ENCODE measurements at regions not wholly inside any gene's neighbourhood (a gene's known extent, or its start where the extent isn't known, plus 50 kb on each side); places are given as distances from the start of the nearest gene placed in this dataset.

GRCh38 chr2:125634662-125635061 lies 1021.3 kb upstream of the GYPC start:
- H2AFZ ChIP-seq (ENCODE audit: low read length), result no peak overlapping the region
- no peaks in the 10 kb centered on the region for H3K9me2 ChIP-seq (replicated peaks; ENCODE audit: low read depth, low read length)
- H3K4me2 ChIP-seq (ENCODE audit: low read depth, low read length, poor library complexity, severe bottlenecking), result no peak overlapping the region
- no peaks in the 10 kb centered on the region for H3K4me1 ChIP-seq (ENCODE audit: insufficient read depth, low read length, poor library complexity, severe bottlenecking)
- H3K4me3 ChIP-seq (ENCODE audit: low read length, poor library complexity, severe bottlenecking), result no peak overlapping the region
- no peaks in the 10 kb centered on the region for H4K20me1 ChIP-seq (ENCODE audit: insufficient read depth, low read length, poor library complexity, severe bottlenecking)
- no peaks in the 10 kb centered on the region for H3K79me2 ChIP-seq (ENCODE audit: insufficient read depth, low read length)
- TF ChIP-seq, protein P1, sequence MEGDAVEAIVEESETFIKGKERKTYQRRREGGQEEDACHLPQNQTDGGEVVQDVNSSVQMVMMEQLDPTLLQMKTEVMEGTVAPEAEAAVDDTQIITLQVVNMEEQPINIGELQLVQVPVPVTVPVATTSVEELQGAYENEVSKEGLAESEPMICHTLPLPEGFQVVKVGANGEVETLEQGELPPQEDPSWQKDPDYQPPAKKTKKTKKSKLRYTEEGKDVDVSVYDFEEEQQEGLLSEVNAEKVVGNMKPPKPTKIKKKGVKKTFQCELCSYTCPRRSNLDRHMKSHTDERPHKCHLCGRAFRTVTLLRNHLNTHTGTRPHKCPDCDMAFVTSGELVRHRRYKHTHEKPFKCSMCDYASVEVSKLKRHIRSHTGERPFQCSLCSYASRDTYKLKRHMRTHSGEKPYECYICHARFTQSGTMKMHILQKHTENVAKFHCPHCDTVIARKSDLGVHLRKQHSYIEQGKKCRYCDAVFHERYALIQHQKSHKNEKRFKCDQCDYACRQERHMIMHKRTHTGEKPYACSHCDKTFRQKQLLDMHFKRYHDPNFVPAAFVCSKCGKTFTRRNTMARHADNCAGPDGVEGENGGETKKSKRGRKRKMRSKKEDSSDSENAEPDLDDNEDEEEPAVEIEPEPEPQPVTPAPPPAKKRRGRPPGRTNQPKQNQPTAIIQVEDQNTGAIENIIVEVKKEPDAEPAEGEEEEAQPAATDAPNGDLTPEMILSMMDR (conservative IDR thresholded peaks at IDR 0.05; ENCODE audit: low read length), result no peak
- no peak for TF ChIP-seq EZH2phosphoT487 (IDR thresholded peaks at IDR 0.05; ENCODE audit: borderline replicate concordance)
- no peak overlapping the region for H3K9ac ChIP-seq (ENCODE audit: low read depth, low read length, poor library complexity, severe bottlenecking)
- H3K36me3 ChIP-seq (ENCODE audit: insufficient read depth, low read length), result no peaks in the 10 kb centered on the region
- no peaks in the 10 kb centered on the region for H3K27me3 ChIP-seq (ENCODE audit: insufficient read depth, low read length, poor library complexity, severe bottlenecking)
- no peaks in the 10 kb centered on the region for H3K9me3 ChIP-seq (ENCODE audit: insufficient read depth, low read depth, low read length)
- H3F3A ChIP-seq (ENCODE audit: low read depth), result no peaks in the 10 kb centered on the region

DNA sequence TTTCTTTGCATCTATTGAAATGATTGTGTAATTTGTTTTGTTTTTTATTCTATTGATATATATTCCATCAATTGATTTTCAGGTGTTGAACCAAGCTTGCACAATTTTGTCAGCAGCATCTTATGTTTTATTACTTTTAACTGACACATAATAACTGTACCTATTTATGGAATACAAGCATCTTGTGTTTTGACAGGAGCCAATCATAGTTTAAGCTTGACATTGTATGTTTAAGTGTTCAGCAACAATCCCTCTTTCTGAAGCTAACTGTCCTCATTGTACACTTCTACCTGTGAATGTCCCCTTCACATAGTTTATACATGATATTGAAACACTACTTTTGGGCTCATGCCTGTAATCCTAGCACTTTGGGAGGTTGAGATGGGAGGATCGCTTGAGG lies 1017.6 kb upstream of the GYPC start:
- no peaks in the 10 kb centered on the region for H3K27me3 ChIP-seq (ENCODE audit: insufficient read depth, low read length, poor library complexity, severe bottlenecking)

DNA sequence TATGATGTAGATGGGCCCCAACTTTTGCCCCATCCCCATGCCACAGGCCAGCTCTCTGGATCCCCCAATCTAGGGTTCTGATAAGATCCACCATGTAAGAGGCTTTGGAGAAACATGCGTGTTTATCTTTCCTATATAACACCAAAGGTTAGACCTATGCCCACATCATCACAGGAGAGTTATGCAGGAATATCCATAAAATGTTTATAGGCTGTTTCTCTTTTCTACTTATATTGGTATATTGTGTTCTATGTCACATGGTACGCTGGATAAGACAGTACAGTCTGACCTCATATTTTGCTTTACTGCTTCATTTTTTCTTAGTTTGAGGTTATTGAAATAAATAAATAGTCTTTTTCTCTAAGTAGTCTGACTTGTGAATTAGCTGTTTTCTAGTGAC lies 1013.9 kb upstream of the GYPC start:
- no peak overlapping the region for H3K4me2 ChIP-seq (ENCODE audit: low read depth, low read length, poor library complexity, severe bottlenecking)
- H3K9me3 ChIP-seq (ENCODE audit: insufficient read depth, low read depth, low read length), result no peaks in the 10 kb centered on the region
- no peaks in the 10 kb centered on the region for H3K27me3 ChIP-seq (ENCODE audit: insufficient read depth, low read length, poor library complexity, severe bottlenecking)
- no peak overlapping the region for H2AFZ ChIP-seq (ENCODE audit: low read length)
- H4K20me1 ChIP-seq (ENCODE audit: insufficient read depth, low read length, poor library complexity, severe bottlenecking), result no peaks in the 10 kb centered on the region
- TF ChIP-seq EZH2phosphoT487 (IDR thresholded peaks at IDR 0.05; ENCODE audit: borderline replicate concordance), result no peak
- TF ChIP-seq, protein P1 (conservative IDR thresholded peaks at IDR 0.05; ENCODE audit: low read length), result no peak
- no peaks in the 10 kb centered on the region for H3F3A ChIP-seq (ENCODE audit: low read depth)
- no peaks in the 10 kb centered on the region for H3K4me1 ChIP-seq (ENCODE audit: insufficient read depth, low read length, poor library complexity, severe bottlenecking)
- H3K36me3 ChIP-seq (ENCODE audit: insufficient read depth, low read length), result no peaks in the 10 kb centered on the region
- H3K4me3 ChIP-seq (ENCODE audit: low read length, poor library complexity, severe bottlenecking), result no peak overlapping the region
- H3K9me2 ChIP-seq (replicated peaks; ENCODE audit: low read depth, low read length), result no peaks in the 10 kb centered on the region
- H3K9ac ChIP-seq (ENCODE audit: low read depth, low read length, poor library complexity, severe bottlenecking), result no peak overlapping the region
- H3K79me2 ChIP-seq (ENCODE audit: insufficient read depth, low read length), result no peaks in the 10 kb centered on the region

More for the DNA sequence above, 1017.6 kb upstream of the GYPC start:
- TF ChIP-seq, protein P1 (conservative IDR thresholded peaks at IDR 0.05; ENCODE audit: low read length), result no peak
- TF ChIP-seq EZH2phosphoT487 (IDR thresholded peaks at IDR 0.05; ENCODE audit: borderline replicate concordance), result no peak
- H3K4me2 ChIP-seq (ENCODE audit: low read depth, low read length, poor library complexity, severe bottlenecking), result no peak overlapping the region
- no peak overlapping the region for H3K4me3 ChIP-seq (ENCODE audit: low read length, poor library complexity, severe bottlenecking)
- no peaks in the 10 kb centered on the region for H3K79me2 ChIP-seq (ENCODE audit: insufficient read depth, low read length)
- no peaks in the 10 kb centered on the region for H3K9me3 ChIP-seq (ENCODE audit: insufficient read depth, low read depth, low read length)
- H2AFZ ChIP-seq (ENCODE audit: low read length), result no peak overlapping the region
- H3F3A ChIP-seq (ENCODE audit: low read depth), result no peaks in the 10 kb centered on the region
- H3K9ac ChIP-seq (ENCODE audit: low read depth, low read length, poor library complexity, severe bottlenecking), result no peak overlapping the region
- no peaks in the 10 kb centered on the region for H3K4me1 ChIP-seq (ENCODE audit: insufficient read depth, low read length, poor library complexity, severe bottlenecking)
- no peaks in the 10 kb centered on the region for H4K20me1 ChIP-seq (ENCODE audit: insufficient read depth, low read length, poor library complexity, severe bottlenecking)
- H3K36me3 ChIP-seq (ENCODE audit: insufficient read depth, low read length), result no peaks in the 10 kb centered on the region
- no peaks in the 10 kb centered on the region for H3K9me2 ChIP-seq (replicated peaks; ENCODE audit: low read depth, low read length)

All from Loucy (cell line).